ENCODE measurements at regions not wholly inside any gene's neighbourhood (a gene's known extent, or its start where the extent isn't known, plus 50 kb on each side); places are given as distances from the start of the nearest gene placed in this dataset.

- TF ChIP-seq MXI1 (conservative IDR thresholded peaks at IDR 0.05; ENCODE audit: poor library complexity, severe bottlenecking) (no peak), CTCF (IDR thresholded peaks at IDR 0.05; ENCODE audit: poor library complexity, severe bottlenecking) (no peak), POLR2AphosphoS5 (IDR thresholded peaks at IDR 0.05) (no peak), EZH2 (IDR thresholded peaks at IDR 0.05; ENCODE audit: borderline replicate concordance, insufficient read depth, low read length, poor library complexity, severe bottlenecking) (no peak), TAF1 (IDR thresholded peaks at IDR 0.05; ENCODE audit: low read depth) (no peak), SMC3 (conservative IDR thresholded peaks at IDR 0.05; ENCODE audit: poor library complexity) (no peak), EP300 (conservative IDR thresholded peaks at IDR 0.05; ENCODE audit: poor library complexity, severe bottlenecking) (no peak)
Observed at GRCh38 chr2:60033325-60033724, 520.1 kb downstream of the BCL11A start.
